ENCODE measurements at regions not wholly inside any gene's neighbourhood (a gene's known extent, or its start where the extent isn't known, plus 50 kb on each side); places are given as distances from the start of the nearest gene placed in this dataset.

DNA sequence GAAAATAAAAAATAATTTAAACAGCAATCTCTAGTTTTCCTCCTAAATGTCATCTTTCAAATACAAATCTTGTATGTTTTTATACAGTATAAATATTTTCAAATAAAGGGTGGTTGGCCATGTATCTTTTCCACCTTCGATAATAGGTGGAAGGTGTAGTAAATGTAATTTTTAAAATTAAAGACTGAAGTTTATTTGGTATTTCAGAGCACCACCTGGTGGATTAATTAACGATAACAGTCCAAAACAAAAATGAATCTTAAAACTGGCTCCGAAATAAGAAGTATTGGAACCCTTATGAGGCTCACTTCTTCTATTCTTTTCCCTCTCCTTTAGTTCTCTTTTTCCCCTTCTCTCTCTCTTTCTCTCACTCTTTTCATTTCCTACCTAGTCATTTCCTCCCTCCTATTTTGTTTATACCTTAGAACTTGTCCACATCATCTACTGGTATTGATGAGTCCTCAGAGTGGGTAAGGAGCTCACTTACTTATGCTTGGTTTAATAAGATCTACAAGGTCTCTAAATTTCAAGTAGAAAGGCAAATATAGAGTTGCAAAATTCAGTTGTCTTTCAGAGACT, 82.9 kb upstream of the EXOC1L start:
- peak; percentile 63 for TF ChIP-seq ZNF654 (tag by site-specific recombination; IDR thresholded peaks at IDR 0.05; ENCODE audit: low read depth)
- no peak for TF ChIP-seq ZNF341 (tag by site-specific recombination; IDR thresholded peaks at IDR 0.05; ENCODE audit: low read depth)
- TF ChIP-seq ZNF138 (tag by site-specific recombination; IDR thresholded peaks at IDR 0.05; ENCODE audit: borderline replicate concordance), result no peak
- POLR2A ChIA-PET, result no interaction called here

DNA sequence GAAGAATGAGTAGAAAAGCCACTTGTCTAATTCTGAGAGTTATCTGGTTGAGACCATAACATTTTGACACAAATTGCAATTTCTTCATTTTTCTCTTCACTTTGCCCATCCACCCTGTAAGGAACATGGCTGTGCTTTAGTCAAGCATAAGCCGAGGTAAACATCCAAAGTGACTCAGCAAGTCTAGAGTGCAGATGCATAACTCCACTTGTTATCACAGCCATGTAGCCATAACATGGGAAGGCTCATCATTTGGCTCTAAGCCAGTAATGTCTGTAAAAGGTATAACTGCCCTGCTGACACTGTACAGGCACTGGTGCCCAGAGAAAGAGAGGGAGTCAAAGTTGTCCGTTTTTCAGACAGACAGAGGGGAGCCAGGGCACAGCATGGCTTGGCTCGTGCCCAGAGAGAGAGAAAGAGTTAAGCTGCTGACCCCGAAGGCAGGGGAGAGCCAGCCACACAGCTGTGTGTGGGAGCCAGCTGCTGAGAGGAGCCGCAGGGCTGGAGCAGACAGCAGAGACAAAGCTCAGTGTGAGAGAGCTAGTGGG, 76.9 kb upstream of the EXOC1L start:
- no peak overlapping the region for H3K4me3 ChIP-seq (ENCODE audit: low read depth, low read length)
- H3K36me3 ChIP-seq (ENCODE audit: control insufficient read depth in 2 of 2, insufficient read depth in 1 of 2, low read length in 2 of 2), result no peaks in the 10 kb centered on the region
- H3K9me3 ChIP-seq (ENCODE audit: control insufficient read depth, insufficient read depth, low read depth, low read length), result no peaks in the 10 kb centered on the region
- H3K27ac ChIP-seq (ENCODE audit: extremely low read depth, low read depth, low read length), result no peak overlapping the region
- TF ChIP-seq ZNF544 (tag by site-specific recombination; IDR thresholded peaks at IDR 0.05) (no peak), ZNF768 (tag by site-specific recombination; IDR thresholded peaks at IDR 0.05) (no peak), SALL2 (tag by site-specific recombination; IDR thresholded peaks at IDR 0.05; ENCODE audit: borderline replicate concordance) (no peak), ZBTB17 (tag by site-specific recombination; IDR thresholded peaks at IDR 0.05) (no peak), GLIS2 (tag by site-specific recombination; IDR thresholded peaks at IDR 0.05) (no peak)
- TF ChIP-seq, protein P1, sequence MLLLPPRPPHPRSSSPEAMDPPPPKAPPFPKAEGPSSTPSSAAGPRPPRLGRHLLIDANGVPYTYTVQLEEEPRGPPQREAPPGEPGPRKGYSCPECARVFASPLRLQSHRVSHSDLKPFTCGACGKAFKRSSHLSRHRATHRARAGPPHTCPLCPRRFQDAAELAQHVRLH (tag by site-specific recombination; IDR thresholded peaks at IDR 0.05), result no peak
- TF ChIP-seq, protein P2, sequence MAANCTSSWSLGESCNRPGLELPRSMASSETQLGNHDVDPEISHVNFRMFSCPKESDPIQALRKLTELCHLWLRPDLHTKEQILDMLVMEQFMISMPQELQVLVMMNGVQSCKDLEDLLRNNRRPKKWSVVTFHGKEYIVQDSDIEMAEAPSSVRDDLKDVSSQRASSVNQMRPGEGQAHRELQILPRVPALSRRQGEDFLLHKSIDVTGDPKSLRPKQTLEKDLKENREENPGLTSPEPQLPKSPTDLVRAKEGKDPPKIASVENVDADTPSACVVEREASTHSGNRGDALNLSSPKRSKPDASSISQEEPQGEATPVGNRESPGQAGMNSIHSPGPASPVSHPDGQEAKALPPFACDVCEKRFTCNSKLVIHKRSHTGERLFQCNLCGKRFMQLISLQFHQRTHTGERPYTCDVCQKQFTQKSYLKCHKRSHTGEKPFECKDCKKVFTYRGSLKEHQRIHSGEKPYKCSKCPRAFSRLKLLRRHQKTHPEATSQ (tag by site-specific recombination; IDR thresholded peaks at IDR 0.05), result no peak
- TF ChIP-seq, protein P3, sequence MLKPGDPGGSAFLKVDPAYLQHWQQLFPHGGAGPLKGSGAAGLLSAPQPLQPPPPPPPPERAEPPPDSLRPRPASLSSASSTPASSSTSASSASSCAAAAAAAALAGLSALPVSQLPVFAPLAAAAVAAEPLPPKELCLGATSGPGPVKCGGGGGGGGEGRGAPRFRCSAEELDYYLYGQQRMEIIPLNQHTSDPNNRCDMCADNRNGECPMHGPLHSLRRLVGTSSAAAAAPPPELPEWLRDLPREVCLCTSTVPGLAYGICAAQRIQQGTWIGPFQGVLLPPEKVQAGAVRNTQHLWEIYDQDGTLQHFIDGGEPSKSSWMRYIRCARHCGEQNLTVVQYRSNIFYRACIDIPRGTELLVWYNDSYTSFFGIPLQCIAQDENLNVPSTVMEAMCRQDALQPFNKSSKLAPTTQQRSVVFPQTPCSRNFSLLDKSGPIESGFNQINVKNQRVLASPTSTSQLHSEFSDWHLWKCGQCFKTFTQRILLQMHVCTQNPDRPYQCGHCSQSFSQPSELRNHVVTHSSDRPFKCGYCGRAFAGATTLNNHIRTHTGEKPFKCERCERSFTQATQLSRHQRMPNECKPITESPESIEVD (tag by site-specific recombination; IDR thresholded peaks at IDR 0.05), result no peak
- no peaks in the 10 kb centered on the region for H3K4me1 ChIP-seq (ENCODE audit: control insufficient read depth, insufficient read depth, low read length)
- POLR2A ChIA-PET, result no interaction called here
- CTCF ChIA-PET, result no interaction called here

More for the DNA sequence above, 82.9 kb upstream of the EXOC1L start:
- Histone ChIP-seq H3K27ac (ENCODE audit: extremely low read depth, low read depth, low read length) (no peak overlapping the region), H3K9me3 (ENCODE audit: control insufficient read depth, insufficient read depth, low read depth, low read length) (no peaks in the 10 kb centered on the region), H3K4me1 (ENCODE audit: control insufficient read depth, insufficient read depth, low read length) (no peaks in the 10 kb centered on the region), H3K36me3 (ENCODE audit: control insufficient read depth in 2 of 2, insufficient read depth in 1 of 2, low read length in 2 of 2) (no peaks in the 10 kb centered on the region), H3K4me3 (ENCODE audit: low read depth, low read length) (no peak overlapping the region)
- CTCF ChIA-PET, result interaction anchor here (0.5 to 1.5 kb wide), 13 partner anchors 9 to 1063 kb away, joined by 3 to 7 read pairs (median 3); partner anchors contain the start of gene SRD5A3

DNA sequence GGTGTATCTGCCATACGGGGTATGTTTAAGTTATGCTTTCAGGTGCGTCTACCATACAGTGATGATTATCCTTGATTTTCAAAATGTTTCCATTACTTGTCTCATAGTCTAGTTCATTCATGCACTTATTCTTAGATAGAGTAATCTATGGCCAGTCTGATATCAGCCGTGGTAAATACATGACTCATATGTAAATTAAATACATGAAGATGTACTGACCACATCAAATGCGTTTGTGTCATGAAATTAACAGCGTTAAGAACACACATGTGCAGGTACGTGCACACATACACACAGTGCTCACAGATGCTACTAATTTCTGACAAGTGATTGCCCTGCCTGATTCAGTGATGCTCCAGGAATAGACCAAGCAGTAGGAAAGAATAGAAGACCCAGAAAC, 75.2 kb upstream of the EXOC1L start:
- ChIA-PET CTCF (no interaction called here), POLR2A (no interaction called here)
- Histone ChIP-seq H3K9me3 (ENCODE audit: control insufficient read depth, insufficient read depth, low read depth, low read length) (no peaks in the 10 kb centered on the region), H3K4me1 (ENCODE audit: control insufficient read depth, insufficient read depth, low read length) (no peaks in the 10 kb centered on the region), H3K27ac (ENCODE audit: extremely low read depth, low read depth, low read length) (no peak overlapping the region), H3K36me3 (ENCODE audit: control insufficient read depth in 2 of 2, insufficient read depth in 1 of 2, low read length in 2 of 2) (no peaks in the 10 kb centered on the region), H3K4me3 (ENCODE audit: low read depth, low read length) (no peak overlapping the region)
- TF ChIP-seq ZBTB7A (tag by site-specific recombination; IDR thresholded peaks at IDR 0.05; ENCODE audit: low read depth) (no peak), ZNF112 (tag by site-specific recombination; IDR thresholded peaks at IDR 0.05) (no peak), WT1 (tag by site-specific recombination; IDR thresholded peaks at IDR 0.05) (no peak), ZNF121 (tag by site-specific recombination; IDR thresholded peaks at IDR 0.05) (no peak), TRIM28 (IDR thresholded peaks at IDR 0.05; ENCODE audit: borderline replicate concordance, low read length) (no peak), ZNF155 (tag by site-specific recombination; IDR thresholded peaks at IDR 0.05) (no peak)
- TF ChIP-seq, protein P4, sequence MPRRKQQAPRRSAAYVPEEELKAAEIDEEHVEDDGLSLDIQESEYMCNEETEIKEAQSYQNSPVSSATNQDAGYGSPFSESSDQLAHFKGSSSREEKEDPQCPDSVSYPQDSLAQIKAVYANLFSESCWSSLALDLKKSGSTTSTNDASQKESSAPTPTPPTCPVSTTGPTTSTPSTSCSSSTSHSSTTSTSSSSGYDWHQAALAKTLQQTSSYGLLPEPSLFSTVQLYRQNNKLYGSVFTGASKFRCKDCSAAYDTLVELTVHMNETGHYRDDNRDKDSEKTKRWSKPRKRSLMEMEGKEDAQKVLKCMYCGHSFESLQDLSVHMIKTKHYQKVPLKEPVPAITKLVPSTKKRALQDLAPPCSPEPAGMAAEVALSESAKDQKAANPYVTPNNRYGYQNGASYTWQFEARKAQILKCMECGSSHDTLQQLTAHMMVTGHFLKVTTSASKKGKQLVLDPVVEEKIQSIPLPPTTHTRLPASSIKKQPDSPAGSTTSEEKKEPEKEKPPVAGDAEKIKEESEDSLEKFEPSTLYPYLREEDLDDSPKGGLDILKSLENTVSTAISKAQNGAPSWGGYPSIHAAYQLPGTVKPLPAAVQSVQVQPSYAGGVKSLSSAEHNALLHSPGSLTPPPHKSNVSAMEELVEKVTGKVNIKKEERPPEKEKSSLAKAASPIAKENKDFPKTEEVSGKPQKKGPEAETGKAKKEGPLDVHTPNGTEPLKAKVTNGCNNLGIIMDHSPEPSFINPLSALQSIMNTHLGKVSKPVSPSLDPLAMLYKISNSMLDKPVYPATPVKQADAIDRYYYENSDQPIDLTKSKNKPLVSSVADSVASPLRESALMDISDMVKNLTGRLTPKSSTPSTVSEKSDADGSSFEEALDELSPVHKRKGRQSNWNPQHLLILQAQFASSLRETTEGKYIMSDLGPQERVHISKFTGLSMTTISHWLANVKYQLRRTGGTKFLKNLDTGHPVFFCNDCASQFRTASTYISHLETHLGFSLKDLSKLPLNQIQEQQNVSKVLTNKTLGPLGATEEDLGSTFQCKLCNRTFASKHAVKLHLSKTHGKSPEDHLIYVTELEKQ (tag by site-specific recombination; IDR thresholded peaks at IDR 0.05; ENCODE audit: borderline replicate concordance), result no peak
